ENCODE measurements at regions not wholly inside any gene's neighbourhood (a gene's known extent, or its start where the extent isn't known, plus 50 kb on each side); places are given as distances from the start of the nearest gene placed in this dataset.

DNA sequence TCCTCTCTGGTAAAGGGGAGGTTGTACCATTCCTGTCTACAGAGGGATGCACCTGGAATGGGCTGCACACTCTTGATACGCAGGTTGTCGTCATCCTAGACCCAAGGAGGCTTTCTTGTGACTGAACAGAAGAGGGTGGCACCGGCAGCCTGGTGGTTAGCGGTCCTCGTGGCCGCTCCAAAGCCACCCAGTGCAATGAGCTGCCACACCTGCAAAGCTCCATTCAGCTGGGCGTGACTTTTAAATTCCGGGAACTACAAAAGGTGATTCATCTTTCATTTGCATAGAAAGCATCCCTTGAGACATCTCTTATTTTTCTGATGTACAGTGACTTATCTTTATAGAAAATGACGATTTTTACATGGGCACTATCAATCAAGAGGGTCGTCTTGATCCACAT lies 286.1 kb upstream of the IRX1 start:
- TF ChIP-seq, protein P1, sequence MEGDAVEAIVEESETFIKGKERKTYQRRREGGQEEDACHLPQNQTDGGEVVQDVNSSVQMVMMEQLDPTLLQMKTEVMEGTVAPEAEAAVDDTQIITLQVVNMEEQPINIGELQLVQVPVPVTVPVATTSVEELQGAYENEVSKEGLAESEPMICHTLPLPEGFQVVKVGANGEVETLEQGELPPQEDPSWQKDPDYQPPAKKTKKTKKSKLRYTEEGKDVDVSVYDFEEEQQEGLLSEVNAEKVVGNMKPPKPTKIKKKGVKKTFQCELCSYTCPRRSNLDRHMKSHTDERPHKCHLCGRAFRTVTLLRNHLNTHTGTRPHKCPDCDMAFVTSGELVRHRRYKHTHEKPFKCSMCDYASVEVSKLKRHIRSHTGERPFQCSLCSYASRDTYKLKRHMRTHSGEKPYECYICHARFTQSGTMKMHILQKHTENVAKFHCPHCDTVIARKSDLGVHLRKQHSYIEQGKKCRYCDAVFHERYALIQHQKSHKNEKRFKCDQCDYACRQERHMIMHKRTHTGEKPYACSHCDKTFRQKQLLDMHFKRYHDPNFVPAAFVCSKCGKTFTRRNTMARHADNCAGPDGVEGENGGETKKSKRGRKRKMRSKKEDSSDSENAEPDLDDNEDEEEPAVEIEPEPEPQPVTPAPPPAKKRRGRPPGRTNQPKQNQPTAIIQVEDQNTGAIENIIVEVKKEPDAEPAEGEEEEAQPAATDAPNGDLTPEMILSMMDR (IDR thresholded peaks at IDR 0.05): no peak
- TF ChIP-seq EP300 (IDR thresholded peaks at IDR 0.05; ENCODE audit: low read depth): no peak
- TF ChIP-seq POLR2A (IDR thresholded peaks at IDR 0.05): no peak
- TF ChIP-seq POLR2AphosphoS5 (IDR thresholded peaks at IDR 0.05): no peak

Data from transverse colon (tissue), 4 donors.